OCI-LY7 (cell line): ENCODE measurements at regions not wholly inside any gene's neighbourhood (a gene's known extent, or its start where the extent isn't known, plus 50 kb on each side); places are given as distances from the start of the nearest gene placed in this dataset.

Experiments
- EZH2phosphoT487 ChIP-seq: fragments of 200-600 bp; sonication (generic); IDR thresholded peaks from 2 replicates; pipeline ENCODE4 v1.6.1; 2018; ENCODE audit warnings: low read depth, borderline replicate concordance, mild to moderate bottlenecking, mixed run types, antibody characterized with exemption, low read length, moderate library complexity, mixed read lengths
- TF ChIP-seq, protein P1 (sequence below): fragments of 200-600 bp; sonication (generic); conservative IDR thresholded peaks from 2 replicates; pipeline ENCODE4 v1.5.1; 2014; ENCODE audit warnings: mild to moderate bottlenecking, antibody characterized with exemption, low read length, moderate library complexity, mixed read lengths

DNA sequence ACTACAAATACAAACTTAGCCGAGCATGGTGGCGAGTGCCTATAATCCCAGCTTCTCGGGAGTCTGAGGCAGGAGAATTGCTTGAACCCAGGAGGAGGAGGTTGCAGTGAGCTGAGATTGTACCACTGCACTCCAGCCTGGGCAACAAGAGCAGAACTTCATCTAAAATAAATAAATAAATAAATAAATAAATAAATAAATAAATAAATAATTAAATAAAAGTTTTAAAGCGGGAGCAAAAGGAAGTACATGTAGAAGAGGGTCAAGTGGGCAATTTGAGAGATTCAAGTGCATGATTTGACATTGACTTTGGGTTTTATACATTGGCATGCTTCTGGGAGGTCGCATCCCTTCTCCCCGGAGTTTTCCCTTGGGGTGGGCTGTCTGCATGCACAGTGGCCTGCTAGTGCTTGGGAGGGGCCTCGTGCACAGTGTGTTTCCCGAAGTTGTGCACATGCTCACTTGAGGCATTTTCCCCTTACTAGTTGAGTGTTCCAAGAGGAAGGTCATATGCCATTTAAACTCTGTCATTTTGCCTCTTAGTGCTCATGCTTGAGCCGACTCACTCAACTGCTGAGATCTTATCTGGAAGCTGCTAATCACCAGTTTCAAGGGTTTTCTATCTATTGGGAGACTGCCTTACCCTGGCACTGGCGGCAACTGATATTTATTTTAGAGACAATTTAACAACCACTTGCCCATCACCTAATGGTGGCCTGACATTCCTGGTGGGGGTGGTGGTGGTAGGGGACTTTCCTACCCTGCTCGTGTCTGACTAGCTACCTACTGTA, 193.2 kb upstream of the MPHOSPH6 start:
- TF ChIP-seq, protein P1, sequence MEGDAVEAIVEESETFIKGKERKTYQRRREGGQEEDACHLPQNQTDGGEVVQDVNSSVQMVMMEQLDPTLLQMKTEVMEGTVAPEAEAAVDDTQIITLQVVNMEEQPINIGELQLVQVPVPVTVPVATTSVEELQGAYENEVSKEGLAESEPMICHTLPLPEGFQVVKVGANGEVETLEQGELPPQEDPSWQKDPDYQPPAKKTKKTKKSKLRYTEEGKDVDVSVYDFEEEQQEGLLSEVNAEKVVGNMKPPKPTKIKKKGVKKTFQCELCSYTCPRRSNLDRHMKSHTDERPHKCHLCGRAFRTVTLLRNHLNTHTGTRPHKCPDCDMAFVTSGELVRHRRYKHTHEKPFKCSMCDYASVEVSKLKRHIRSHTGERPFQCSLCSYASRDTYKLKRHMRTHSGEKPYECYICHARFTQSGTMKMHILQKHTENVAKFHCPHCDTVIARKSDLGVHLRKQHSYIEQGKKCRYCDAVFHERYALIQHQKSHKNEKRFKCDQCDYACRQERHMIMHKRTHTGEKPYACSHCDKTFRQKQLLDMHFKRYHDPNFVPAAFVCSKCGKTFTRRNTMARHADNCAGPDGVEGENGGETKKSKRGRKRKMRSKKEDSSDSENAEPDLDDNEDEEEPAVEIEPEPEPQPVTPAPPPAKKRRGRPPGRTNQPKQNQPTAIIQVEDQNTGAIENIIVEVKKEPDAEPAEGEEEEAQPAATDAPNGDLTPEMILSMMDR = no peak
- no peak for TF ChIP-seq EZH2phosphoT487
